Lower lobe of right lung (tissue), 2 donors: ENCODE measurements at regions not wholly inside any gene's neighbourhood (a gene's known extent, or its start where the extent isn't known, plus 50 kb on each side); places are given as distances from the start of the nearest gene placed in this dataset.

Source experiments
- ATAC-seq, 2 donors: fragments of 200-7000 bp; cut with Tn5 transposase; one replicate each; pipeline ENCODE4 v1.9.1; 2020 to 2022; ENCODE audit warnings: mild to moderate bottlenecking in 2 of 2, moderate library complexity in 2 of 2
- DNase-seq: peaks from one replicate; pipeline ENCODE4 v3.0.0-alpha.2; 2020
- H3K27ac ChIP-seq: fragments of 200-600 bp; one replicate; pipeline ENCODE4 v1.8.0; 2022
- H3K27me3 ChIP-seq: fragments of 200-600 bp; one replicate; pipeline ENCODE4 v1.8.0; 2022; ENCODE audit warnings: low read depth
- H3K36me3 ChIP-seq: fragments of 200-600 bp; one replicate; pipeline ENCODE4 v1.8.0; 2022; ENCODE audit warnings: mild to moderate bottlenecking
- H3K4me1 ChIP-seq: fragments of 200-600 bp; one replicate; pipeline ENCODE4 v1.8.0; 2022
- H3K4me3 ChIP-seq: fragments of 200-600 bp; one replicate; pipeline ENCODE4 v1.8.0; 2022; ENCODE audit warnings: mild to moderate bottlenecking
- H3K9me3 ChIP-seq: fragments of 200-600 bp; one replicate; pipeline ENCODE4 v1.8.0; 2022
- intact Hi-C: fragments of 100-400 bp; cut with DNase I; formaldehyde crosslinking; loops from one replicate; pipeline ENCODE4 v1.11.0; 2022
- TF ChIP-seq, protein P1 (sequence below): fragments of 200-600 bp; IDR thresholded peaks from one replicate; pipeline ENCODE4 v1.8.0; 2022; ENCODE audit warnings: antibody characterized with exemption, mild to moderate bottlenecking
- donor health status: DM: no; HTN: yes; CAD: no; lungs with severe emphysema.

- Histone ChIP-seq H3K36me3 (no peaks in the 10 kb centered on the region), H3K27me3 (no peaks in the 10 kb centered on the region), H3K27ac (no peak overlapping the region), H3K9me3 (no peaks in the 10 kb centered on the region), H3K4me1 (no peaks in the 10 kb centered on the region), H3K4me3 (no peak overlapping the region)
- TF ChIP-seq, protein P1, sequence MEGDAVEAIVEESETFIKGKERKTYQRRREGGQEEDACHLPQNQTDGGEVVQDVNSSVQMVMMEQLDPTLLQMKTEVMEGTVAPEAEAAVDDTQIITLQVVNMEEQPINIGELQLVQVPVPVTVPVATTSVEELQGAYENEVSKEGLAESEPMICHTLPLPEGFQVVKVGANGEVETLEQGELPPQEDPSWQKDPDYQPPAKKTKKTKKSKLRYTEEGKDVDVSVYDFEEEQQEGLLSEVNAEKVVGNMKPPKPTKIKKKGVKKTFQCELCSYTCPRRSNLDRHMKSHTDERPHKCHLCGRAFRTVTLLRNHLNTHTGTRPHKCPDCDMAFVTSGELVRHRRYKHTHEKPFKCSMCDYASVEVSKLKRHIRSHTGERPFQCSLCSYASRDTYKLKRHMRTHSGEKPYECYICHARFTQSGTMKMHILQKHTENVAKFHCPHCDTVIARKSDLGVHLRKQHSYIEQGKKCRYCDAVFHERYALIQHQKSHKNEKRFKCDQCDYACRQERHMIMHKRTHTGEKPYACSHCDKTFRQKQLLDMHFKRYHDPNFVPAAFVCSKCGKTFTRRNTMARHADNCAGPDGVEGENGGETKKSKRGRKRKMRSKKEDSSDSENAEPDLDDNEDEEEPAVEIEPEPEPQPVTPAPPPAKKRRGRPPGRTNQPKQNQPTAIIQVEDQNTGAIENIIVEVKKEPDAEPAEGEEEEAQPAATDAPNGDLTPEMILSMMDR = no peak
- ATAC-seq = no peak
- intact Hi-C loops = no loop called here
- no peak for DNase-seq
Measured at GRCh38 chr13:81334481-81334880, 993.6 kb upstream of the SPRY2 start.

- Histone ChIP-seq H3K27me3 (no peaks in the 10 kb centered on the region), H3K9me3 (no peaks in the 10 kb centered on the region), H3K4me1 (no peaks in the 10 kb centered on the region), H3K27ac (no peak overlapping the region), H3K4me3 (no peak overlapping the region), H3K36me3 (no peaks in the 10 kb centered on the region)
- intact Hi-C loops = no loop called here
- TF ChIP-seq, protein P1 = no peak
- ATAC-seq (no peak), DNase-seq (no peak)
Measured at GRCh38 chr13:81326913-81327312, 986.0 kb upstream of the SPRY2 start.

DNA sequence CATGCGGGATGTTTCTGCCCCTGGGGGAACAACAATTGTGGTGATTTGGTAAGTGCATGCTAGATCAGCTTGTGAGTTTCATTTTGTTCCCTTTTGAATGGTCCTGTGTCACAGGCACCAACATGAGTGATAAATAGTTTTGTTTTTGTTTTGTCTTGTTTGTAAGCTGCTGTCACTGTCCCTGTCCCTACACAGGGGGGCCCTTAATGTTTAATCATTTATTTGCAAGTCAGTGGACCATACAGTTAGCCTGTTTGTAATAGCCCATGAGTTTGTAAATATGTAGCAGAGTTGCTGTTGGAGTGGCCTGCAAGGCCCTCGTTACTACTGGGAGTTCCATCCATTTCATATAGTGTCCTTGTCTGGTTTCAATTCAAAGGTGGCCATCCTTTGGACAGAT, 979.6 kb upstream of the SPRY2 start:
- no peak for DNase-seq
- H3K27ac ChIP-seq = no peak overlapping the region
- H3K9me3 ChIP-seq = no peaks in the 10 kb centered on the region
- no peaks in the 10 kb centered on the region for H3K4me1 ChIP-seq
- intact Hi-C loops = no loop called here
- TF ChIP-seq, protein P1 = no peak
- H3K4me3 ChIP-seq = no peak overlapping the region
- no peaks in the 10 kb centered on the region for H3K27me3 ChIP-seq
- ATAC-seq = no peak
- no peaks in the 10 kb centered on the region for H3K36me3 ChIP-seq

- no peak overlapping the region for H3K27ac ChIP-seq
- TF ChIP-seq, protein P1 = no peak
- H3K4me1 ChIP-seq = no peaks in the 10 kb centered on the region
- ATAC-seq (no peak), DNase-seq (no peak)
- no peaks in the 10 kb centered on the region for H3K36me3 ChIP-seq
- no peaks in the 10 kb centered on the region for H3K27me3 ChIP-seq
- no peak overlapping the region for H3K4me3 ChIP-seq
- no peaks in the 10 kb centered on the region for H3K9me3 ChIP-seq
- intact Hi-C loops = no loop called here
Measured at GRCh38 chr13:81319351-81319750, 978.4 kb upstream of the SPRY2 start.

GRCh38 chr13:81318231-81319019, 977.5 kb upstream of the SPRY2 start:
- ATAC-seq (no peak), DNase-seq (no peak)
- no peak overlapping the region for H3K27ac ChIP-seq
- no peaks in the 10 kb centered on the region for H3K27me3 ChIP-seq
- TF ChIP-seq, protein P1 = no peak
- H3K4me1 ChIP-seq = no peaks in the 10 kb centered on the region
- intact Hi-C loops = no loop called here
- H3K4me3 ChIP-seq = no peak overlapping the region
- no peaks in the 10 kb centered on the region for H3K36me3 ChIP-seq
- H3K9me3 ChIP-seq = no peaks in the 10 kb centered on the region
